SK-N-SH (cell line): ENCODE measurements at regions not wholly inside any gene's neighbourhood (a gene's known extent, or its start where the extent isn't known, plus 50 kb on each side); places are given as distances from the start of the nearest gene placed in this dataset.

ENCODE experiments used
- CTCF ChIA-PET: fragments of 300-600, 350-600 bp; formaldehyde crosslinking; extraction: SDS; loops from one replicate; lab custom pipeline; 2021; lab: Yijun Ruan, JAX
- POLR2A ChIA-PET: fragments of 350-600 bp; sonication (Branson Sonifier 250); formaldehyde crosslinking; extraction: SDS; loops from one replicate; lab custom pipeline; 2020; ENCODE audit warnings: antibody characterized with exemption, inconsistent platforms; lab: Yijun Ruan, JAX
- DNase-seq: peaks from one replicate; pipeline ENCODE4 v3.0.0; 2012
- H2AFZ ChIP-seq: fragments of 200-600 bp; sonication (generic); 2 replicates; pipeline ENCODE4 v1.8.1; 2016; ENCODE audit warnings: antibody characterized with exemption, mild to moderate bottlenecking, low read depth
- H3F3A ChIP-seq: fragments of 200-600 bp; sonication (generic); replicated peaks from 2 replicates; pipeline ENCODE3; 2016; ENCODE audit warnings: antibody characterized with exemption, mild to moderate bottlenecking; ENCODE audit not compliant: insufficient read depth
- H3K27ac ChIP-seq, 2 experiments: fragments of 200-500 bp in 1 of 2; fragments of 200-600 bp in 1 of 2; sonication (Bioruptor generic) in 1 of 2; sonication (generic), shearing (Covaris generic) in 1 of 2; 2 replicates each; pipeline versions ENCODE4 v1.5.1 to v1.6.1; 2014 to 2016; ENCODE audit warnings: low read depth in 2 of 2, inconsistent platforms in 1 of 2, low read length in 1 of 2, mild to moderate bottlenecking in 1 of 2, mixed read lengths in 1 of 2
- H3K27me3 ChIP-seq: fragments of 200-600 bp; sonication (generic), shearing (Covaris generic); 2 replicates; pipeline ENCODE4 v1.6.1; 2016; ENCODE audit warnings: mixed run types; ENCODE audit not compliant: insufficient read depth
- H3K36me3 ChIP-seq, 2 experiments: fragments of 200-500 bp in 1 of 2; fragments of 200-600 bp in 1 of 2; sonication (Bioruptor generic) in 1 of 2; sonication (generic) in 1 of 2; replicated peaks in 1 of 2; 2 replicates each; pipeline versions ENCODE3 to v1.5.1; 2014 to 2016; ENCODE audit warnings: low read length in 1 of 2, mild to moderate bottlenecking in 1 of 2; ENCODE audit not compliant: insufficient read depth in 2 of 2, control insufficient read depth in 1 of 2
- H3K4me1 ChIP-seq, 2 experiments: fragments of 200-500 bp in 1 of 2; fragments of 200-600 bp in 1 of 2; sonication (Bioruptor generic) in 1 of 2; sonication (generic), shearing (Covaris generic) in 1 of 2; 2 replicates each; pipeline versions ENCODE4 v1.5.1 to v1.6.1; 2014 to 2016; ENCODE audit warnings: low read depth in 1 of 2, low read length in 1 of 2, mixed run types in 1 of 2; ENCODE audit not compliant: insufficient read depth in 2 of 2, control insufficient read depth in 1 of 2
- H3K4me2 ChIP-seq: fragments of 200-600 bp; sonication (generic), shearing (Covaris generic); 2 replicates; pipeline ENCODE4 v1.6.1; 2017; ENCODE audit warnings: mixed run types
- H3K4me3 ChIP-seq, 2 experiments: fragments of 200-500 bp in 1 of 2; fragments of 200-600 bp in 1 of 2; sonication (Bioruptor generic) in 1 of 2; sonication (generic), shearing (Covaris generic) in 1 of 2; 2 replicates each; pipeline versions ENCODE4 v1.5.1 to v1.8.1; 2014 to 2016; ENCODE audit warnings: low read depth in 2 of 2, inconsistent platforms in 1 of 2, low read length in 1 of 2, mild to moderate bottlenecking in 1 of 2, mixed read lengths in 1 of 2, moderate library complexity in 1 of 2
- H3K79me2 ChIP-seq: fragments of 200-600 bp; sonication (generic); 2 replicates; pipeline ENCODE4 v1.8.1; 2017; ENCODE audit warnings: mild to moderate bottlenecking; ENCODE audit not compliant: insufficient read depth
- H3K9ac ChIP-seq: fragments of 200-600 bp; sonication (generic); 2 replicates; pipeline ENCODE4 v1.6.1; 2017; ENCODE audit warnings: mixed run types
- H3K9me2 ChIP-seq: fragments of 200-600 bp; sonication (generic); 2 replicates; pipeline ENCODE4 v1.6.1; 2017; ENCODE audit warnings: mixed run types
- H3K9me3 ChIP-seq: fragments of 200-600 bp; sonication (generic); 2 replicates; pipeline ENCODE4 v1.6.1; 2017; ENCODE audit warnings: mixed run types, mild to moderate bottlenecking, moderate library complexity
- H4K20me1 ChIP-seq: fragments of 200-600 bp; sonication (generic); 2 replicates; pipeline ENCODE4 v1.6.1; 2017; ENCODE audit warnings: mild to moderate bottlenecking, mixed run types; ENCODE audit not compliant: insufficient read depth
- CHD2 ChIP-seq: fragments of 150-350 bp; IDR thresholded peaks from 2 replicates; pipeline ENCODE4 v1.6.1; 2018; ENCODE audit warnings: low read length; ENCODE audit not compliant: partially characterized antibody
- ELF1 ChIP-seq: IDR thresholded peaks from 2 replicates; pipeline ENCODE4 v1.4.0; 2012
- EP300 ChIP-seq, 2 experiments: IDR thresholded peaks; 2 replicates each; pipeline versions ENCODE4 v1.4.0 to v1.6.1; 2012; ENCODE audit warnings: borderline replicate concordance in 1 of 2, low read depth in 1 of 2, low read length in 1 of 2
- EZH2phosphoT487 ChIP-seq: fragments of 200-600 bp; sonication (generic); IDR thresholded peaks from 2 replicates; pipeline ENCODE4 v1.6.1; 2017; ENCODE audit warnings: low read depth, mixed run types, mild to moderate bottlenecking, antibody characterized with exemption, moderate library complexity, borderline replicate concordance
- FOXJ3 ChIP-seq: sonication (generic); formaldehyde crosslinking; IDR thresholded peaks from 2 replicates; pipeline ENCODE4 v1.5.1; 2020; ENCODE audit warnings: mild to moderate bottlenecking, missing genetic modification reagents
- GABPA ChIP-seq: IDR thresholded peaks from 2 replicates; pipeline ENCODE4 v1.4.0; 2012; ENCODE audit warnings: low read depth, mild to moderate bottlenecking
- IRF3 ChIP-seq: fragments of 150-350 bp; IDR thresholded peaks from 2 replicates; pipeline ENCODE4 v1.6.1; 2016; ENCODE audit warnings: mild to moderate bottlenecking, low read depth, low read length
- JUND ChIP-seq: IDR thresholded peaks from 2 replicates; pipeline ENCODE4 v1.4.0; 2012
- NRF1 ChIP-seq: IDR thresholded peaks from 2 replicates; pipeline ENCODE4 v1.6.1; 2012; ENCODE audit warnings: low read depth, mild to moderate bottlenecking, low read length
- POLR2AphosphoS5 ChIP-seq: IDR thresholded peaks from 2 replicates; pipeline ENCODE4 v1.6.1; 2012; ENCODE audit warnings: low read depth, low read length
- RAD21 ChIP-seq: IDR thresholded peaks from 2 replicates; pipeline ENCODE4 v1.6.1; 2012; ENCODE audit warnings: mild to moderate bottlenecking, low read length
- RCOR1 ChIP-seq: fragments of 150-350 bp; IDR thresholded peaks from 2 replicates; pipeline ENCODE4 v1.6.1; 2017; ENCODE audit warnings: antibody characterized with exemption, low read length
- RFX5 ChIP-seq: IDR thresholded peaks from 2 replicates; pipeline ENCODE4 v1.6.1; 2012; ENCODE audit warnings: mild to moderate bottlenecking, improper control_type of control experiment, low read length
- RXRA ChIP-seq: IDR thresholded peaks from 2 replicates; pipeline ENCODE4 v1.4.0; 2012; ENCODE audit warnings: low read depth, mild to moderate bottlenecking, borderline replicate concordance
- SIN3A ChIP-seq: IDR thresholded peaks from 2 replicates; pipeline ENCODE4 v1.6.1; 2012; ENCODE audit warnings: low read depth, mild to moderate bottlenecking, low read length, moderate library complexity, borderline replicate concordance
- YY1 ChIP-seq: IDR thresholded peaks from 2 replicates; pipeline ENCODE4 v1.4.0; 2012; ENCODE audit warnings: low read depth, mild to moderate bottlenecking
- WGBS: methylation state at CpG from one replicate; pipeline ENCODE4 v1.1.6; 2017; ENCODE audit warnings: low lambda C conversion rate; 5-methylcytosine and 5-hydroxymethylcytosine counted together
- TF ChIP-seq, protein P1 (sequence below): fragments of 150-350 bp; IDR thresholded peaks from 2 replicates; pipeline ENCODE4 v1.6.1; 2017; ENCODE audit warnings: antibody characterized with exemption, low read length, low read depth, borderline replicate concordance
- TF ChIP-seq, protein P2 (sequence below): IDR thresholded peaks from 2 replicates; pipeline ENCODE4; 2012

- ChIA-PET CTCF (no interaction called here), POLR2A (no interaction called here)
- no peak for DNase-seq
- 93% methylated on average over 2 of the region's 2 CpGs for WGBS
- Histone ChIP-seq H3K9me2 (no peaks in the 10 kb centered on the region), H3K79me2 (no peaks in the 10 kb centered on the region), H3K4me1 (peaks cover 4 to 11% of the 10 kb centered on the region in 2 experiments; a peak in 3 of 4 replicates), H3K9me3 (no peaks in the 10 kb centered on the region), H3K4me3 (no peak overlapping the region), H3K36me3 (no peaks in the 10 kb centered on the region), H3F3A (no peaks in the 10 kb centered on the region), H4K20me1 (no peaks in the 10 kb centered on the region), H3K27ac (no peak overlapping the region), H3K27me3 (no peaks in the 10 kb centered on the region), H3K9ac (no peak overlapping the region), H2AFZ (no peak overlapping the region; the same call in 1 of the 2 replicates), H3K4me2 (no peak overlapping the region)
- TF ChIP-seq, protein P1, sequence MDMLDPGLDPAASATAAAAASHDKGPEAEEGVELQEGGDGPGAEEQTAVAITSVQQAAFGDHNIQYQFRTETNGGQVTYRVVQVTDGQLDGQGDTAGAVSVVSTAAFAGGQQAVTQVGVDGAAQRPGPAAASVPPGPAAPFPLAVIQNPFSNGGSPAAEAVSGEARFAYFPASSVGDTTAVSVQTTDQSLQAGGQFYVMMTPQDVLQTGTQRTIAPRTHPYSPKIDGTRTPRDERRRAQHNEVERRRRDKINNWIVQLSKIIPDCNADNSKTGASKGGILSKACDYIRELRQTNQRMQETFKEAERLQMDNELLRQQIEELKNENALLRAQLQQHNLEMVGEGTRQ = no peak
- TF ChIP-seq JUND (no peak), EZH2phosphoT487 (no peak), YY1 (no peak), POLR2AphosphoS5 (no peak), RXRA (no peak), SIN3A (no peak), RCOR1 (no peak), EP300 (IDR thresholded peaks at IDR 0.05; ENCODE audit: borderline replicate concordance in 1 of 2, low read depth in 1 of 2, low read length in 1 of 2) (no peak), IRF3 (no peak)
- TF ChIP-seq, protein P2, sequence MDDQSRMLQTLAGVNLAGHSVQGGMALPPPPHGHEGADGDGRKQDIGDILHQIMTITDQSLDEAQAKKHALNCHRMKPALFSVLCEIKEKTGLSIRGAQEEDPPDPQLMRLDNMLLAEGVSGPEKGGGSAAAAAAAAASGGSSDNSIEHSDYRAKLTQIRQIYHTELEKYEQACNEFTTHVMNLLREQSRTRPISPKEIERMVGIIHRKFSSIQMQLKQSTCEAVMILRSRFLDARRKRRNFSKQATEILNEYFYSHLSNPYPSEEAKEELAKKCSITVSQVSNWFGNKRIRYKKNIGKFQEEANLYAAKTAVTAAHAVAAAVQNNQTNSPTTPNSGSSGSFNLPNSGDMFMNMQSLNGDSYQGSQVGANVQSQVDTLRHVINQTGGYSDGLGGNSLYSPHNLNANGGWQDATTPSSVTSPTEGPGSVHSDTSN = no peak; the same call in 1 of the 2 replicates
Measured at GRCh38 chr1:244217711-244218110, 166.6 kb downstream of the ZBTB18 start.

- Histone ChIP-seq H3K9me3 (no peaks in the 10 kb centered on the region), H3K4me2 (no peak overlapping the region), H4K20me1 (no peaks in the 10 kb centered on the region), H3K9me2 (no peaks in the 10 kb centered on the region), H3K27me3 (no peaks in the 10 kb centered on the region), H3K27ac (no peak overlapping the region), H3K4me3 (no peak overlapping the region), H3K4me1 (peaks cover 4 to 8% of the 10 kb centered on the region in 2 experiments; a peak in 3 of 4 replicates), H3K36me3 (no peaks in the 10 kb centered on the region), H3K79me2 (no peaks in the 10 kb centered on the region), H3K9ac (no peak overlapping the region), H3F3A (no peaks in the 10 kb centered on the region), H2AFZ (no peak overlapping the region)
- ChIA-PET CTCF (interaction anchor here (1.2 kb wide), 1 partner anchor 13 kb away, joined by 3 read pairs; no protein-coding TSS in a partner anchor), POLR2A (interaction anchor here (0.6 kb wide), 1 partner anchor 15 kb away, joined by 3 read pairs; no protein-coding TSS in a partner anchor)
- WGBS = 88% methylated on average over 8 of the region's 9 CpGs
- no peak for DNase-seq
- TF ChIP-seq RFX5 (no peak), GABPA (no peak), IRF3 (no peak), CHD2 (no peak), NRF1 (no peak), RAD21 (no peak), FOXJ3 (CRISPR knock-in tag) (no peak), ELF1 (no peak)
- TF ChIP-seq, protein P1 = no peak
Measured at GRCh38 chr1:244218220-244218619, 167.1 kb downstream of the ZBTB18 start.
